ENCODE measurements at regions not wholly inside any gene's neighbourhood (a gene's known extent, or its start where the extent isn't known, plus 50 kb on each side); places are given as distances from the start of the nearest gene placed in this dataset.

GRCh38 chr18:61706276-61706915 is 186.4 kb downstream of the RNF152 start:
- Histone ChIP-seq H3K9me3 (no peaks in the 10 kb centered on the region), H3K4me1 (no peaks in the 10 kb centered on the region), H3K36me3 (no peaks in the 10 kb centered on the region), H3K27ac (no peak overlapping the region), H3K27me3 (no peaks in the 10 kb centered on the region), H3K4me3 (no peak overlapping the region)
- no peak for DNase-seq
- intact Hi-C loops (cut with DNase I), result no loop called here
- no peak for ATAC-seq
- TF ChIP-seq CTCF (IDR thresholded peaks at IDR 0.05), result no peak

- no peaks in the 10 kb centered on the region for H3K4me1 ChIP-seq
- no peak overlapping the region for H3K27ac ChIP-seq
- intact Hi-C loops (cut with DNase I), result no loop called here
- ATAC-seq, result no peak
- TF ChIP-seq CTCF (IDR thresholded peaks at IDR 0.05), result no peak
- no peaks in the 10 kb centered on the region for H3K27me3 ChIP-seq
- no peaks in the 10 kb centered on the region for H3K9me3 ChIP-seq
- H3K36me3 ChIP-seq, result no peaks in the 10 kb centered on the region
- peak in 1 of 4 donors; percentile 16 for DNase-seq
- H3K4me3 ChIP-seq, result no peak overlapping the region
Observed at GRCh38 chr18:61703508-61703907, 189.3 kb downstream of the RNF152 start.

- TF ChIP-seq CTCF (IDR thresholded peaks at IDR 0.05), result no peak
- Histone ChIP-seq H3K27ac (no peak overlapping the region), H3K4me3 (no peak overlapping the region), H3K4me1 (no peaks in the 10 kb centered on the region), H3K36me3 (no peaks in the 10 kb centered on the region), H3K9me3 (no peaks in the 10 kb centered on the region), H3K27me3 (no peaks in the 10 kb centered on the region)
- no peak for ATAC-seq
- no peak for DNase-seq
- intact Hi-C loops (cut with DNase I), result no loop called here
Observed at GRCh38 chr18:61702007-61702406, 190.8 kb downstream of the RNF152 start.

GRCh38 chr18:61699397-61700110 is 193.3 kb downstream of the RNF152 start:
- intact Hi-C loops (cut with DNase I), result no loop called here
- peaks cover 0 to 1% of the 10 kb centered on the region in 2 donors for H3K9me3 ChIP-seq
- DNase-seq (no peak), ATAC-seq (no peak)
- H3K36me3 ChIP-seq, result no peaks in the 10 kb centered on the region
- no peak overlapping the region for H3K27ac ChIP-seq
- H3K27me3 ChIP-seq, result no peaks in the 10 kb centered on the region
- H3K4me1 ChIP-seq, result no peaks in the 10 kb centered on the region
- no peak for TF ChIP-seq CTCF (IDR thresholded peaks at IDR 0.05)
- no peak overlapping the region for H3K4me3 ChIP-seq

GRCh38 chr18:61697306-61697909 is 195.4 kb downstream of the RNF152 start:
- intact Hi-C loops (cut with DNase I), result no loop called here

More at GRCh38 chr18:61697306-61697909, 195.4 kb downstream of the RNF152 start:
- H3K9me3 ChIP-seq, result peaks cover 0 to 1% of the 10 kb centered on the region in 2 donors
- no peak overlapping the region for H3K4me3 ChIP-seq
- H3K4me1 ChIP-seq, result no peaks in the 10 kb centered on the region
- TF ChIP-seq CTCF (IDR thresholded peaks at IDR 0.05), result no peak
- H3K27ac ChIP-seq, result no peak overlapping the region
- no peaks in the 10 kb centered on the region for H3K27me3 ChIP-seq
- DNase-seq (no peak), ATAC-seq (no peak)
- H3K36me3 ChIP-seq, result no peaks in the 10 kb centered on the region

All from left lung (tissue), 4 donors.